GM18907 (cell line): ENCODE measurements at regions not wholly inside any gene's neighbourhood (a gene's known extent, or its start where the extent isn't known, plus 50 kb on each side); places are given as distances from the start of the nearest gene placed in this dataset.

ENCODE experiments used
- ATAC-seq: cut with Tn5 transposase; IDR thresholded peaks from one replicate; pipeline ENCODE4 v1.9.1; 2021; ENCODE audit warnings: mild to moderate bottlenecking, moderate library complexity; ENCODE audit not compliant: unreplicated experiment

- no peak for ATAC-seq
Observed at GRCh38 chr4:89604951-89605350, 232.0 kb downstream of the SNCA start.

DNA sequence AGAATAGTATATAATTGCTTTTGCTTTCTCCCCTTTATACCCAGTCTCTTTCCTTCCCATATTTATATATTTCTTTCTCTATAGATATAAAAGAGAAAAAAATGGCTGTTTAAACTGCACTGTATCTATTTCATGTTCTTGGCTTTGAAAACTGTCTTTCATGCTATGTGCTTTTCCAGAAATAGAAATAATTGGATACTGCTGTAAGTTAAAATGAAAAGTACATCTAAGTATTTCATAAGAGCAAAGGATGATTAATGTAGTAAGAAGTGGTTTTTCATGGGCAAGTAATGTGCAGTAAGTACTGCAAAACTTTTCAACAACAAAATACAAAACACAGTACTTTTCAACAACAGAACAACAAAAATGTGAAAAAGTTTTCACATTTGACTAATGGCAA, 237.9 kb downstream of the SNCA start:
- ATAC-seq = no peak

DNA sequence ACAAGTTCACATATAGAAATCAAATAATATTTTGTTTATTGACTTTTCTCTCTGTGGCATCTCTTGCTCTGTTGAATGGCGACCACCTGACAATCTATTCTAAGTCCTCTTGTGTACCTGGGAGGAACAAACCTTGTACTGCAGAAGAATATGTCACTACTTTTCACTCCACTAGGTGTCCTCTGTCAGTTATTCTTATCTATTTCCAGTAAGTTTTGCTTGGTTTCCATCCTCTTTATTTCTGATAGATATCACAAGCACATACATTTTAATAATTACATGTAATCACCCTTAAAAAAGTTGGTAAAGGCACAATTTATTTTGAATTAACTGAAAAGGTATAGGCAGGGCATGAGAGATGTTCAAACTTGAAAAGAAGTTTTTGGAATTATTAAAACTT, 238.4 kb downstream of the SNCA start:
- ATAC-seq = no peak

DNA sequence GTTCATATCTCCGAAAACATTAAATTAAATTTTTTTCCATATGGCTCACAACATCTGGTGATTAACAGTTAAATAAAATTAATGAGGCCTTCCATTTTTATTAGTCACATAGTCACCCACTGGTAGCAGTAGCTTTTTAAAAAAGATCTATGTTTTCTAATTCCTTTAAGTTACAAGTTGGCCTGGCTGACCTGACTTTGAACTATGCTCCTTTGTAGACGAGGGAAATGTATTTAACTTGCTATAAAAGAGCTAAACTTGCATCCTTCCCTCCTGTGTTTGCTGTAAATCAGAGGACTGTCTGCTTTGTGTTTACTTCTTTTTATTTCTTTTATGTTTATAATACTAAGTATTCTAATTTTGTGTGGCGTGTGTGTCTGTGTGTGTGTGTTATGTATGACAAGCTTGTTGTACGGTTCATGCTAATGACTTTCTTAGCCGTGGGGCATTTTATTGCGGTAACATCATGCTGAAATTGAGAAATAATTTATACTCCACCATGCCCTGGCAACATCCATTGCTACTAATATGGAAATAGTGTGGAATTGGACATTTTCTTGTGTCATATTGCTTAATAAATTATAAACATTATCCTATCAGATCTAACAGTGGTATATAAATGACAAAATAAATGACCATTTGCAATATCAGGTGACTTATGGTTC, 241.7 kb downstream of the SNCA start:
- ATAC-seq = no peak

- no peak for ATAC-seq
Observed at GRCh38 chr4:89590128-89590527, 246.8 kb downstream of the SNCA start.

- ATAC-seq = no peak
Observed at GRCh38 chr4:89588421-89588820, 248.5 kb downstream of the SNCA start.

DNA sequence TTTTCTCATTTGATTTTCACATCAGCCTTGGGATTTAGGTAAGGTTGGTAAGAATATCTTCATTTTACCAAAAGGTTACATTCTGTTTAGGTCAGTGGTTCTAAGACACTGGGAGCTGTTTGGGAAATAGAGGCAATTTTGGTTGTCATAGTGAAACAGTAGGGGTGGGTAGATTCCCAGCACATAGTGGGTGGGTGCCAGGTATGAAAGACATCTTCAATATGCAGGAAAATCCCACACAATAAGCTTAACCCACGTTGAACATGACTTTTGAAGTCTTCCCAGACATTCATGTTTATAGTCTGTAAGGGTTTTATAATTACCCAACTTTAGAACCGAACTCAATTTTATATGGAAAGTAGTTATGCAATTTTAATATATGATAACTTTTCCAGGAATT, 249.6 kb downstream of the SNCA start:
- no peak for ATAC-seq

GRCh38 chr4:89586864-89587263, 250.1 kb downstream of the SNCA start:
- ATAC-seq = no peak

DNA sequence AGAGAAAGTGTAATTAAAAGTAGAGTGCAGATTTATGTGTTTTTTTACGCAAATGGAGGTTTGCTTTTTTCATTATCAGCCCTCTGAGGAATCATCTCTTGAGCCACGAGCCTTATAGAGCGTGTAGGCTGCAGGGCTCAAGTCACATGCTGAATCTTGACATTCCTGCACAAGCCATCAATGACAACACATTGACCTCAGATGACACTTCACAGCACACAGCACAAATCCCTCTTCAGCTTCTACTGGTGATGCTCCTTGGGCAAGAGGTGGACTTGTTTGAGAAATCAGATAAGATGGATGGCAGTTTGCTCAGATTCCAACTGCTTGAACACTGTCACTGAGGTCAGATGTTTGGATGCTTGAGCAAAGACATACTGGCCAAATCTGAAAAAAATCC, 250.6 kb downstream of the SNCA start:
- ATAC-seq = no peak

DNA sequence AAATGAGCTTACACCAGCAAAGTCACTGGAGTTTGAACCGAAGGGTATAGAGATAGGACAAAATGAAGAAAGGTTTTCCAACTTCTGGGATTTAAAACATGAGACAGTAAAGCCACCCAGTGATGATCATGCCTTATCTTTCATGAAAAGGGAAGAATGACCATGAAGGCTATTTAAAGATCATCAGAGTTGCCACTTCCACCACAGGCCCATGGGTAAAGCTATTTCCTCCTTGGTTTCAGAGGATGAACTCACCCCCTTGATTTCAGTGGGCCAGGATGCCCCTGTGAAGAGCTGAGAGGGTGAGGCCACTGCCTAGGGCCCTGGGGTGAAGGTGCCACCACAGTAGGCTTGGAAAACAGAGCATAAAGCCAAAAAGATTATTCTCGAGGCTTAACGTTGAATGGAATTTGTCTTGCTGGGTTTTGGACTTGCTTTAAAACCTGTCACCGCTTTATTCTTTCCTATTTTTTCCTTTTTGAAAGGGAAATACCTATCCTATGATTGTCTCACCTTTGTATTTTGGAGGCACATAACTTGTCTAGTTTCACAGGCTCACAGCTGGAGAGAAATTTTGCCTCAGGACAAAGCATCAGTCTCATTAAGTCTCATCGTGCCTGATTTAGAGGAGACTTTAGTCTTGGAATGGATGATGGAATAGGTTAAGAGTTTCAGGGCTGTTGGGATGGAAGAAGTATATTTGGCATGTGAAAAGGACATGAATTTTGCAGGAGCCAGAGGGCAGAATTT, 254.0 kb downstream of the SNCA start:
- ATAC-seq = no peak

DNA sequence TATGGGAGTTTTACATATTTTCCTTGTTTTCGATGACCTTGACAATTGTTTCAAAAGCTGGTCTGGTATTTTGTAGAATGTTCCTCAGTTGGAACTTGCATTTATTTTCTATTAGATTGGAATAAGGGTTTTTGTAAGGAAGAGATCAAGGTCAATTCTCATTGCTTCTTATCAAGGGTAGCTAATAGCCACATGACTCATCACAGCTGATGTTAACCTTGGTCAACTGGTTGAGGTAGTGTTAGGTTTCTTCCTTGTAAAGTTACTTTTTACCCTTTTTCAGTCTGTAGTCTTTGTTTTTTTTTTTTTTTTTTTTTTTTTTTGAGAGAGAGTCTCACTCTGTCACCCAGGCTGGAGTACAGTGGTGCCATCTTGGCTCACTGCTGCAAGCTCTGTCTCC, 257.2 kb downstream of the SNCA start:
- no peak for ATAC-seq

DNA sequence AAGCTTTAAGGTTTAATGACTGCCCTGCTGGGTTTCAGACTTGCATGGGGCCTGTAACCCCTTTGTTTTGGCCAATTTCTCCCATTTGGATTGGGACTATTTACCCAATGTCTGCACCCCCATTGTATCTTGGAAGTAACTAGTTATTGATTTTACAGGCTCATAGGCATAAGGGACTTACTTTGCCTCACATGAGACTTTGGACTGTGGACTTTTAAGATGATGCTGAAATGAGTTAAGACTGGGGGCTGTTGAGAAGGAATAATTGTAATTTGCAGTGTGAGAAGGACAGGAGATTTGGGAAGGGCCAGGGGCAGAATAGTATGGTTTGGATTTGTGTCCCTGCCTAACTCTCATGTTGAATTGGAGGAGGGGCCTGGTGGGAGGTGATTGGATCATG, 260.7 kb downstream of the SNCA start:
- ATAC-seq = no peak

DNA sequence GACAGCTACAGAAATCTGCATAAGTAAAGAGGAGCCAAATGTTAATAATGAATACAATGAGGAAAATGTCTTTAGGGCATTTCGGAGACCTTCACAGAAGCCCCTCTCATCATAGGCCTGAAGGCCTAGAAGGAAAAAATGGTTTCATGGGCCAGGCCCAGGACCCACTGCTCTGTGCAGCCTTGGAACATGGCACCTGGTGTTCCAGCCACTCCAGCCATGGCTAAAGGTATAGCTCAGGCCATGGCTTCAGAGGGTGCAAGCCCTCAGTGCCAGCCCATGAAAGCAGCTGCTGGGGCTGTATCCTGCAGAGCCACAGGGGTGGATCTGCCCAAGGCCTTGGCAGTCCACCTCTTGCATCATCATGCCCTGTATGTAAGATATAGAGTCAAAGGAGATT, 261.1 kb downstream of the SNCA start:
- no peak for ATAC-seq

GRCh38 chr4:89574176-89574575, 262.8 kb downstream of the SNCA start:
- ATAC-seq = no peak

DNA sequence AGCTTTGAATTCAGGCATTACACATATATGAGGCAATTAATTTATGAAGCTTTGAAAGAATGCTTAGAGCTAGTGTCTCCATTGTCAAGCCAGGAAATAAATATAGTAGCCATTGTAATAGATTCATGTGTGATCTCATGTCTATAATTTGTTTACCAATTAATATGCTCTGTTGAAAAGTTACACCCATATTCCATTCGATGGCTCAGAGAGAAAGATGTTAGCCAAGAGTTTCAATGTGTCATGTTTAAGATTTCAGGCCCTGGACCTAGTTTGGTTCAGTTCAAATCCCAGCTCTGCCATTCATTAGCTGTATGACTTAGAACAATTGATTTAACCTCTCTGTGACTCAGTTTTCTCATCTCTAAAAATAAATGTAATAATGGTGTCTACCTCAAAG, 263.3 kb downstream of the SNCA start:
- ATAC-seq = no peak

- ATAC-seq = no peak
Observed at GRCh38 chr4:89572224-89572858, 264.6 kb downstream of the SNCA start.

DNA sequence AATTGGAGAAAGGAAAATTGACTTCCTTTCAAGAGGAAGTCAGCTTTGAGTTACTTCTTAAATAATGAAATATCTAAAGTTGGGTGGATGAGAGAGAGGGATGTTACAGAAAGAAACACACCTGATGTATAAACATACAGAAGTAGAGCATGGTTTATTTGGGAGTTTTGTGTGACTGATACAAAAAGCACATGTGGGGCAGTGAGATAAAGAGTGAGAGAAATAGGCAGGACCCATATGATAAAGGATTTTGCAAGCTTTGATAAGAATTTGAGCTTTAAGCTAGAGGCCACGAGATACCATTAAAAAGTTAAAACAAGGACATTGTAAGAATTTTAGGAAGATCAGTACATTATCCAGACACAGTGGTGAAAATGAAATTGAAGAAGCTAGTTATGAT, 263.3 kb upstream of the GPRIN3 start:
- ATAC-seq = no peak

DNA sequence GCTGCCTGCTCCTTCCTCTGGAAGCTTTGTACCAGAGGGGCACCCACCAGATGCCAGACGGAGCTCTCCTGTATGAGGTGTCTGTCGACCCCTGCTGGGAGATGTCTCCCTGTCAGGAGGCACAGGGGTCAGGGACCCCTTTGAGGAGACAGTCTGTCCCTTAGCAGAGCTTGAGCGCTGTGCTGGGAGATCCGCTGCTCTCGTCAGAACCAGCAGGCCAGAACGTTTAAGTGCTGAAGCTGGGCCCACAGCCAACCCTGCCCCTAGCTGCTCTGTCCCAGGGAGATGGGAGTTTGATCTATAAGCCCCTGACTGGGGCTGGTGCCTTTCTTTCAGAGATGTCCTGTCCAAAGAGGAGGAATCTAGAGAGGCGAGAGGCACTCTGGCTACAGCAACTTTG, 260.3 kb upstream of the GPRIN3 start:
- ATAC-seq = no peak

GRCh38 chr4:89563431-89563830, 255.8 kb upstream of the GPRIN3 start:
- ATAC-seq = peak; percentile 98

- ATAC-seq = no peak
Observed at GRCh38 chr4:89562746-89563145, 255.1 kb upstream of the GPRIN3 start.

DNA sequence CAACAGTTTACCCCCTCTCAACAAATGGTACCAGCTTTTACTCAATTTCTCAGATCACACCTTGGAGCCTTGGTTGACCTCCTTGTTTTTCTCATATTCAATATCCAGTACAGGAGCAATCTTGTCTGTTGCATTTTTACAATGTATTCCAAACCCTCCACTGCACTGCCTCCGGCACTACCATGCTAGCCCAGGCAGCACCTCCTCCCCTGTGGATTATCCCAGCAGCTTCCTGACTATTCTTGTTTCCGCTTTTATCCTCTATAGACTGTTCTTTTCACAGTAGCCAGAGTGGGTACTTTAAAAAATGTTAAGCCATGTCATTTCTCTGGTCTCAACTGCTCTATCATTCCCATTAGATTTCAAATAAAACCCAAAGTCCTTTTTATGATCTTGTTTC, 253.4 kb upstream of the GPRIN3 start:
- ATAC-seq = no peak

DNA sequence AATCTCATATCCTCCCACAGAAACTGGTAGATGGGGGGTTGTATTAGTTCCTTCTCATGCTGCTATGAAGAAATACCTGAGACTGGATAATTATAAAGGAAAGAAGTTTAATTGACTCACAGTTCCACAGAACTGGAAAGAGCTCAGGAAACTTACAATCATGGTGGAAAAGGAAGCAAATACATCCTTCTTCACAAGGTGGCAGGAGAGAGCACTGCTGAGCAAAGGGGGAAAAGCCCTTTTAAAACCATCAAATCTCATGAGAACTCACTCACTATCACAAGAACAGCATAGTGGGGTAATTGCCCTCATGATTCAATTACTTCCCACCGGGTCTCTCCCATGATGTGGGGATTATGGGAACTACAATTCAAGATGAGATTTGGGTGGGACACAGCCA, 250.5 kb upstream of the GPRIN3 start:
- no peak for ATAC-seq
